Choroid plexus epithelial cell (primary cell): ENCODE measurements at regions not wholly inside any gene's neighbourhood (a gene's known extent, or its start where the extent isn't known, plus 50 kb on each side); places are given as distances from the start of the nearest gene placed in this dataset.

Experiments used
- DNase-seq: peaks from one replicate; pipeline ENCODE4 v3.0.0-alpha.2; 2010; ENCODE audit warnings: low read depth
- H3K4me3 ChIP-seq: 2 replicates; pipeline ENCODE4 v1.5.1; 2011; ENCODE audit warnings: low read depth, mild to moderate bottlenecking, control low read depth, low read length, moderate library complexity
- TF ChIP-seq, protein P1 (sequence below): conservative IDR thresholded peaks from 2 replicates; pipeline ENCODE4 v1.5.1; 2011; ENCODE audit warnings: low read depth, mild to moderate bottlenecking, control low read depth, inconsistent platforms, low read length, moderate library complexity

DNA sequence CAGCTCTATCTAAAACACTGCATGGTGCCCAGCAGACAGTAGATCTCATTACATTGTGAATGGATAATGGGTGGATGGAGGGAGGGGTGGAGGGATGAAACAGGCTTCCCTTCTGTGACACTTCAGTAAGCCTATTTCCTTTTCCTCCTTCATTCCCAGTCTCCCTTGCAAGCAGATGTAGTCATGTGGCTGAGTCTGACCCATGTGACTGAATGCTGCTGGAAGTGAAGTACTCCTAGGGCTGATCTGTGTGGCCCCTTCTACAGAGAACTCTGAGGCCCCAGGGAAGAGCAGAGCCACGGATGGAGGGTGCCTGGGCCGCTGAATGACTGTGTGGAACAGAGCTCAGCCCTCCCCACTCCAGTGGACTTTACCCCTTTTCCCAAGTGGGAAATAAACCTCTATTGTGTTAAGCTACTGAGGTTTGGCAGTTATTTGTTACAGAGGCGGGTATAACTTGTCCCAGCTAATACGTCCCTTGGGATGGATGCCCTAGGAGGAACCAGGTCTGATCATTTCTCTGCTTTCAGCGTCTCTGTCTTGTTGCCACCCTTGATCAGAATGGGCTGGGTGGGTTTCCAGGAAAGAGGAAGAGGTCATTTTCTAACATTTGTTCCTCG lies 176.1 kb upstream of the MVB12B start:
- no peak for DNase-seq
- no peak overlapping the region for H3K4me3 ChIP-seq
- TF ChIP-seq, protein P1, sequence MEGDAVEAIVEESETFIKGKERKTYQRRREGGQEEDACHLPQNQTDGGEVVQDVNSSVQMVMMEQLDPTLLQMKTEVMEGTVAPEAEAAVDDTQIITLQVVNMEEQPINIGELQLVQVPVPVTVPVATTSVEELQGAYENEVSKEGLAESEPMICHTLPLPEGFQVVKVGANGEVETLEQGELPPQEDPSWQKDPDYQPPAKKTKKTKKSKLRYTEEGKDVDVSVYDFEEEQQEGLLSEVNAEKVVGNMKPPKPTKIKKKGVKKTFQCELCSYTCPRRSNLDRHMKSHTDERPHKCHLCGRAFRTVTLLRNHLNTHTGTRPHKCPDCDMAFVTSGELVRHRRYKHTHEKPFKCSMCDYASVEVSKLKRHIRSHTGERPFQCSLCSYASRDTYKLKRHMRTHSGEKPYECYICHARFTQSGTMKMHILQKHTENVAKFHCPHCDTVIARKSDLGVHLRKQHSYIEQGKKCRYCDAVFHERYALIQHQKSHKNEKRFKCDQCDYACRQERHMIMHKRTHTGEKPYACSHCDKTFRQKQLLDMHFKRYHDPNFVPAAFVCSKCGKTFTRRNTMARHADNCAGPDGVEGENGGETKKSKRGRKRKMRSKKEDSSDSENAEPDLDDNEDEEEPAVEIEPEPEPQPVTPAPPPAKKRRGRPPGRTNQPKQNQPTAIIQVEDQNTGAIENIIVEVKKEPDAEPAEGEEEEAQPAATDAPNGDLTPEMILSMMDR, result no peak

DNA sequence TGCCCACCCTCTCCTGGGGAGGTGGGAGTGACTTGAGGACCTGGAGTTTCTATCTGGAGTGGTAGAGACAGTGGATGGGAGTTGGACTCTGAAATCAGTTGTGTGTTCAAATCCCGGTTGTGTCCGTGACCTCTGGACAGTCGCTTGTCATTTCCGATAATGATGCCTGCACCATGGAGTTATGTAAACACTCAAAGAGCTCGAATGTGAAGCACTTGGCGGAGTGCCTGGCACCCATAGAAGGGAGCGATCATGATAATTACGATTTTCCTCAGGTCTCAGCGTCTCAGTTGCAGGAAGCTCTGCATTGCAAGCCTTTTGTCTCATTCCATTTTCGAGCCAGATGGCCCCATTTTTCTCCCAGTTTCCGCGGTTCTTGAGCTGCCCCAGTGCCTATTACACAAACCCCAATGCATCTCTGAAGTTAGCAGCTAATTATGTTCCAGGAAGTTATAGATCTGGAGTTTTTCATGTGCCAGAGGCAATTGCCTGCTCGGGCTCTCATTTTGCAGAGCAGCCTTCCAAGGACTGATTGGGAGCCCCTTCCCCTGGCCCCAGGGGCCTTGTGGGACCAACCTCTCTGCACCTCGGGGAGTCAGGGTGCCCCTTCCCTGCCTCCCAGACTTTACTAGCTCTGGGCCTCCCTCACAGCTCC lies 175.5 kb upstream of the MVB12B start:
- TF ChIP-seq, protein P1, result no peak
- peak; percentile 7 for DNase-seq
- H3K4me3 ChIP-seq, result no peak overlapping the region

DNA sequence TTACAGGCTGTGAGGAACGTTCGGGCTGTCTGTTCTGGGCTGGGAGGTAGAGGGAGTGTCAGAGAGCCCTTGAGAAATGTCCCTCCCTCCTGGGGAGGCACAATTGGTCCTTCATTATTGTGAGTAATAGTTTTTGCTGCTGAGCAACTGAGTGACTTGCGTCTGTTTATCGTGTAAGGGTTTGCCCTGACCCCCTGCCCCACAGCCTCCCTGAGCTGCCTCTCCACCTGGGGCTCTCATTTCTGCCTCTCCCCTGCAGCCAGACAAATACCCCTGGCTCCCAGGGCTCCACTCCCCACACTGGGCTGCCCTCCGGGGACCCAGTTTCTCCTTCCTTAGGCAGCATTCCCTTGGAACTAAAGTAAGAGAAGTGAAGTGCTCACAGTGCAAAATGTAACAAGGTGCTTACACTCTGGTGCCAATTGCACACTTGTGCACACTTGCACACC lies 174.9 kb upstream of the MVB12B start:
- DNase-seq, result peak; percentile 12
- TF ChIP-seq, protein P1, result no peak

DNA sequence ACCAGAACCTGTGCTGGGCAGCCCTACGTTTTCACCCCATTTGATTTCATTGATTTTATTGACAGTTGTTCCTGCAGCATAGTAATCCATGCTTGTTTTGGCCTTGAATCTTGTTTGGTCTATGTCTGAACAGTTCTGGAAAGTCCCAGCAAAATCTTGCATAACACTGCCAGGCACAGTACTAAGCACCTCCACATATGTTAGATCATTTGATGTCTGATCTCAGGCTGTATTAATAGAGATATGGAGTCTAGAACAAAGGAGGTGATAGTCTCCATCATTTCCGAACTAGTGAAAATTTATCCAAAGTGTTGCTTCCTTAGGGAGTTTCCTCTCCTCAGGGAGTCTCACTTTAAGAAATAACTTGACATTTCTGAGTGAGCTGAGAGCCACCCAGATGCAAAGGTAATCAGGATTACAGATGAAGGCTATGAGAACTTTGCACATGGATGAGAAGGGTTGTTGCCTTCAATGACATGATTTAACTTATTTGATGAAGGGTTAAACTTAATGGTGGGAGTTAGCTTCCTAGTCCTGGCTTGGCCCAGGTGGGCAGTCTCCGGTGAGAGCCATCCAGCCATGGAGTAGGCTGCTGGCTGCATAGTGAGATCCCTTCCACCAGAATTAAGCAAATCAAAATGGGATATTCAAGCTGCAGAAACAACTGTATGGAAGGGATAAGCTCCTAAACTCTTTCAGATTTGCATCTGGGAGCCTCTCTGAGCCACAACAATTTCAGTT lies 173.8 kb upstream of the MVB12B start:
- TF ChIP-seq, protein P1, result no peak
- DNase-seq, result no peak

More for the DNA sequence above, 174.9 kb upstream of the MVB12B start:
- H3K4me3 ChIP-seq, result no peak overlapping the region

DNA sequence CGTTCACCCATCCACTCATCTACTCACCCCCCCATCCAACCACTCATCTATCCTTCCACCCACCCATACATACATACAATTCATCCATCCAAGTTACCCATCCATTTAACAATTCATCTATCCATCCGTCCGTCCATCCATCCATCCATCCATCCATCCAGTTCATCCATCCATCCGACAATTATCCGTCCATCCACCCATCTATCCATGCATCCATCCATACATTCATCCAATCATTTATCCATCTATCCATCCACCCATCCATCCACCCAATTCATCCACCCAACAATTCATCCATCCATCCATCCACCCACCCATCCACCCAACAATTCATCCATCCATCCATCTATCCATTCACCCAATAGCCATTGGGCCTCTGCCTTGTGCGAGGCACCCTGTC lies 173.2 kb upstream of the MVB12B start:
- TF ChIP-seq, protein P1, result no peak
- no peak for DNase-seq
- H3K4me3 ChIP-seq, result no peak overlapping the region

More for the DNA sequence above, 173.8 kb upstream of the MVB12B start:
- H3K4me3 ChIP-seq, result no peak overlapping the region

DNA sequence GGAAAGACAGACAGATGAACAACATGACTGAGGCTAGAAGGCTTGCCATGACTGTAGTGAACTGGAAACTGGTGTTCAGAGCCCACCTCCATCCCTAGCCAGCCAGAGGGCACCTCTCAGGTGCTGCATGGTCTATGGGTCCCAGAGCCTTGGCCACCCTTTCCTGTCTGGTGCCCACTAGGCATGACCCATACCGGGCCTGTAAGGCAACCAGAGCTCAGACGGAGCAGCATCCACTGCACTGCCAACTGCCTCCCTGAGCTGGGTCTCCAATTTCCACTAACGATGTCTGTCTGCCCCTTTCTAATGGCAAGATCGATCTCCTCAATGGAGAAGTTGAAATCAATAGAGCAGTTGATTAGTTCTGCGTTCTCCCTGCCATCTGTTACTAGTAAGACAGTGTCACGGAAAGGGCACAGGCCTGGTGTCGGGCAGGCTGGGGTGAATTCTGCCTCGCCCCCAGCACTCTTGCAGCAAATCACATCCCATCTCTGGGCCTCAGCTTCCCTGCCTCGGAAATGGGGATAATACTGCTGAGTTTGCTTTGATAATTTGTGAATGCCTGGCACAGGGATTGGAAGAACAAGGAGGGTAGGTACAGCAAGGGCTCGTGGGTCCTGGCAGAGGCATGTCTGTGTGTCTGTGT lies 172.3 kb upstream of the MVB12B start:
- no peak overlapping the region for H3K4me3 ChIP-seq
- TF ChIP-seq, protein P1, result no peak
- no peak for DNase-seq
